ENCODE measurements at regions not wholly inside any gene's neighbourhood (a gene's known extent, or its start where the extent isn't known, plus 50 kb on each side); places are given as distances from the start of the nearest gene placed in this dataset.

- intact Hi-C loops (cut with micrococcal nuclease): no loop called here
- no peak overlapping the region for H3K27ac Mint-ChIP-seq
- no peak for ATAC-seq
- no peaks in the 10 kb centered on the region for H3K27me3 Mint-ChIP-seq
- H3K36me3 Mint-ChIP-seq (ENCODE audit: low read depth): no peaks in the 10 kb centered on the region
- TF ChIP-seq CTCF (IDR thresholded peaks at IDR 0.05): no peak
- H3K4me1 Mint-ChIP-seq (ENCODE audit: low read depth): no peaks in the 10 kb centered on the region
- no peaks in the 10 kb centered on the region for H3K9me3 Mint-ChIP-seq
- DNase-seq: no peak
- ChIA-PET CTCF (no interaction called here), POLR2A (no interaction called here)
- no peak overlapping the region for H3K4me3 Mint-ChIP-seq
Measured at GRCh38 chr2:225766431-225766830, 366.9 kb downstream of the NYAP2 start.

GRCh38 chr2:225765820-225766219, 366.3 kb downstream of the NYAP2 start:
- no peak for ATAC-seq
- H3K27ac Mint-ChIP-seq: no peak overlapping the region

GRCh38 chr2:225764346-225764745, 364.8 kb downstream of the NYAP2 start:
- CTCF ChIA-PET: interaction anchor here (1.0 to 2.0 kb wide), 2 partner anchors 8 to 11 kb away, joined by 3 to 4 read pairs; no protein-coding TSS in a partner anchor
- Mint-ChIP-seq H3K4me3 (no peak overlapping the region), H3K27me3 (no peaks in the 10 kb centered on the region), H3K36me3 (ENCODE audit: low read depth) (no peaks in the 10 kb centered on the region), H3K27ac (no peak overlapping the region), H3K9me3 (no peaks in the 10 kb centered on the region), H3K4me1 (ENCODE audit: low read depth) (no peaks in the 10 kb centered on the region)
- intact Hi-C loops (cut with micrococcal nuclease): no loop called here
- no peak for TF ChIP-seq CTCF (IDR thresholded peaks at IDR 0.05)
- no peak for DNase-seq
- POLR2A ChIA-PET: no interaction called here
- no peak for ATAC-seq

More at GRCh38 chr2:225765820-225766219, 366.3 kb downstream of the NYAP2 start:
- Mint-ChIP-seq H3K36me3 (ENCODE audit: low read depth) (no peaks in the 10 kb centered on the region), H3K9me3 (no peaks in the 10 kb centered on the region), H3K4me1 (ENCODE audit: low read depth) (no peaks in the 10 kb centered on the region), H3K27me3 (no peaks in the 10 kb centered on the region), H3K4me3 (no peak overlapping the region)
- no peak for DNase-seq
- CTCF ChIA-PET: no interaction called here
- POLR2A ChIA-PET: no interaction called here
- no peak for TF ChIP-seq CTCF (IDR thresholded peaks at IDR 0.05)
- intact Hi-C loops (cut with micrococcal nuclease): no loop called here

GRCh38 chr2:225763711-225764110, 364.2 kb downstream of the NYAP2 start:
- DNase-seq (no peak), ATAC-seq (no peak)
- TF ChIP-seq CTCF (IDR thresholded peaks at IDR 0.05): no peak
- Mint-ChIP-seq H3K4me1 (ENCODE audit: low read depth) (no peaks in the 10 kb centered on the region), H3K9me3 (no peaks in the 10 kb centered on the region), H3K36me3 (ENCODE audit: low read depth) (no peaks in the 10 kb centered on the region), H3K27me3 (no peaks in the 10 kb centered on the region), H3K27ac (no peak overlapping the region), H3K4me3 (no peak overlapping the region)
- CTCF ChIA-PET: interaction anchor here (1.0 to 2.0 kb wide), 2 partner anchors 9 to 11 kb away, joined by 3 to 4 read pairs; no protein-coding TSS in a partner anchor
- POLR2A ChIA-PET: no interaction called here
- intact Hi-C loops (cut with micrococcal nuclease): no loop called here

GRCh38 chr2:225761396-225761795, 361.9 kb downstream of the NYAP2 start:
- CTCF ChIA-PET: no interaction called here
- DNase-seq: no peak
- intact Hi-C loops (cut with micrococcal nuclease): no loop called here
- Mint-ChIP-seq H3K27me3 (no peaks in the 10 kb centered on the region), H3K36me3 (ENCODE audit: low read depth) (no peaks in the 10 kb centered on the region), H3K4me1 (ENCODE audit: low read depth) (no peaks in the 10 kb centered on the region), H3K27ac (no peak overlapping the region), H3K4me3 (no peak overlapping the region), H3K9me3 (no peaks in the 10 kb centered on the region)
- no peak for ATAC-seq
- POLR2A ChIA-PET: no interaction called here
- no peak for TF ChIP-seq CTCF (IDR thresholded peaks at IDR 0.05)
